ENCODE measurements at regions not wholly inside any gene's neighbourhood (a gene's known extent, or its start where the extent isn't known, plus 50 kb on each side); places are given as distances from the start of the nearest gene placed in this dataset.

GRCh38 chr12:115035535-115036107 is 351.6 kb upstream of the TBX3 start:
- H3K36me3 ChIP-seq: no peaks in the 10 kb centered on the region
- intact Hi-C loops (cut with DNase I; ENCODE audit: low total_unique reads): no loop called here
- 20 to 64% methylated on average over 1 to 2 of the region's 2 CpGs for WGBS, 2 donors (ENCODE audit: low coverage in 1 of 2)
- no peaks in the 10 kb centered on the region for H3K9me3 ChIP-seq
- DNase-seq: no peak
- no peaks in the 10 kb centered on the region for H3K4me1 ChIP-seq
- no peak overlapping the region for H3K4me3 ChIP-seq
- no peaks in the 10 kb centered on the region for H3K27me3 ChIP-seq
- in situ Hi-C loops (cut with MboI; ENCODE audit: low pct_ligation_motif_present in 1 of 4, low pct_unique_long_range_greater_than_20kb in 1 of 4, low sequenced_read_pairs in 3 of 4): no loop called here
- no peak overlapping the region for H3K27ac ChIP-seq
- no peak for TF ChIP-seq POLR2AphosphoS5 (IDR thresholded peaks at IDR 0.05)
- no peak for TF ChIP-seq POLR2A (IDR thresholded peaks at IDR 0.05)
- TF ChIP-seq EP300 (IDR thresholded peaks at IDR 0.05; ENCODE audit: low read depth): no peak
- no peak for TF ChIP-seq CTCF (IDR thresholded peaks at IDR 0.05)

GRCh38 chr12:115032521-115032920 is 348.5 kb upstream of the TBX3 start:
- in situ Hi-C loops (cut with MboI; ENCODE audit: low pct_ligation_motif_present in 1 of 4, low pct_unique_long_range_greater_than_20kb in 1 of 4, low sequenced_read_pairs in 3 of 4) (no loop called here), intact Hi-C loops (cut with DNase I; ENCODE audit: low total_unique reads) (no loop called here)
- Histone ChIP-seq H3K4me1 (no peaks in the 10 kb centered on the region), H3K27ac (no peak overlapping the region), H3K36me3 (no peaks in the 10 kb centered on the region), H3K4me3 (no peak overlapping the region), H3K27me3 (no peaks in the 10 kb centered on the region), H3K9me3 (no peaks in the 10 kb centered on the region)
- no peak for DNase-seq
- WGBS, 2 donors (ENCODE audit: low coverage in 1 of 2): 81 to 92% methylated on average over 3 of the region's 3 CpGs
- no peak for TF ChIP-seq POLR2AphosphoS5 (IDR thresholded peaks at IDR 0.05)
- no peak for TF ChIP-seq CTCF (IDR thresholded peaks at IDR 0.05)
- TF ChIP-seq EP300 (IDR thresholded peaks at IDR 0.05; ENCODE audit: low read depth): no peak
- no peak for TF ChIP-seq POLR2A (IDR thresholded peaks at IDR 0.05)

GRCh38 chr12:115030017-115030416 is 346.0 kb upstream of the TBX3 start:
- no peaks in the 10 kb centered on the region for H3K4me1 ChIP-seq
- no peak for TF ChIP-seq POLR2AphosphoS5 (IDR thresholded peaks at IDR 0.05)
- no peak for TF ChIP-seq CTCF (IDR thresholded peaks at IDR 0.05)
- no peak for TF ChIP-seq EP300 (IDR thresholded peaks at IDR 0.05; ENCODE audit: low read depth)
- TF ChIP-seq POLR2A (IDR thresholded peaks at IDR 0.05): no peak
- H3K9me3 ChIP-seq: no peaks in the 10 kb centered on the region
- no peak overlapping the region for H3K27ac ChIP-seq
- intact Hi-C loops (cut with DNase I; ENCODE audit: low total_unique reads): no loop called here
- H3K36me3 ChIP-seq: no peaks in the 10 kb centered on the region
- in situ Hi-C loops (cut with MboI; ENCODE audit: low pct_ligation_motif_present in 1 of 4, low pct_unique_long_range_greater_than_20kb in 1 of 4, low sequenced_read_pairs in 3 of 4): no loop called here
- WGBS, 2 donors (ENCODE audit: low coverage in 1 of 2): 93 to 96% methylated on average over 3 of the region's 3 CpGs
- no peak for DNase-seq
- H3K4me3 ChIP-seq: no peak overlapping the region
- H3K27me3 ChIP-seq: no peaks in the 10 kb centered on the region

GRCh38 chr12:115024531-115024930 is 340.6 kb upstream of the TBX3 start:
- in situ Hi-C loops (cut with MboI; ENCODE audit: low pct_ligation_motif_present in 1 of 4, low pct_unique_long_range_greater_than_20kb in 1 of 4, low sequenced_read_pairs in 3 of 4): no loop called here
- peaks cover 0 to 6% (median 0%) of the 10 kb centered on the region in 4 donors for H3K4me1 ChIP-seq
- H3K27me3 ChIP-seq: no peaks in the 10 kb centered on the region
- peaks cover 4 to 8% of the 10 kb centered on the region in 2 donors for H3K9me3 ChIP-seq
- no peak overlapping the region for H3K27ac ChIP-seq
- no peaks in the 10 kb centered on the region for H3K36me3 ChIP-seq
- TF ChIP-seq EP300 (IDR thresholded peaks at IDR 0.05; ENCODE audit: low read depth) (no peak), POLR2AphosphoS5 (IDR thresholded peaks at IDR 0.05) (no peak), CTCF (IDR thresholded peaks at IDR 0.05) (no peak), POLR2A (IDR thresholded peaks at IDR 0.05) (no peak)
- 81 to 88% methylated on average over 3 of the region's 3 CpGs for WGBS, 2 donors (ENCODE audit: low coverage in 1 of 2)
- no peak overlapping the region for H3K4me3 ChIP-seq
- intact Hi-C loops (cut with DNase I; ENCODE audit: low total_unique reads): no loop called here
- DNase-seq: no peak
